RWPE2 (cell line): ENCODE measurements at regions not wholly inside any gene's neighbourhood (a gene's known extent, or its start where the extent isn't known, plus 50 kb on each side); places are given as distances from the start of the nearest gene placed in this dataset.
"Not testable (repeated sequence)": the region's sequence is repeated elsewhere in the genome, so short reads cannot be mapped to it uniquely, and the experiment has no call there.

Experiments used
- ATAC-seq: fragments of 200-7000 bp; cut with Tn5 transposase; 3 replicates; pipeline ENCODE4 v1.9.1; 2021; ENCODE audit warnings: low read depth
- DNase-seq: peaks from one replicate; pipeline ENCODE4 v3.0.0-alpha.2; 2020; ENCODE audit warnings: low spot score
- H3K27ac ChIP-seq: fragments of 450-650 bp; 2 replicates; pipeline ENCODE4 v1.5.1; 2017; ENCODE audit warnings: mild to moderate bottlenecking; ENCODE audit not compliant: poor library complexity, severe bottlenecking
- H3K27me3 ChIP-seq: fragments of 250-450 bp; sonication (Bioruptor Pico); 2 replicates; pipeline ENCODE4 v1.5.1; 2021; ENCODE audit warnings: mild to moderate bottlenecking, moderate library complexity; ENCODE audit not compliant: insufficient read depth, poor library complexity, severe bottlenecking
- H3K36me3 ChIP-seq: fragments of 250-450 bp; sonication (Bioruptor Pico); 2 replicates; pipeline ENCODE4 v1.5.1; 2020; ENCODE audit warnings: low read depth, mild to moderate bottlenecking, moderate library complexity
- H3K4me1 ChIP-seq: fragments of 250-450 bp; sonication (Bioruptor Pico); 2 replicates; pipeline ENCODE4 v1.5.1; 2021; ENCODE audit warnings: mild to moderate bottlenecking, moderate library complexity; ENCODE audit not compliant: insufficient read depth, poor library complexity, severe bottlenecking
- H3K4me3 ChIP-seq: fragments of 250-450 bp; sonication (Bioruptor Pico); 2 replicates; pipeline ENCODE4 v1.5.1; 2021; ENCODE audit warnings: mild to moderate bottlenecking, moderate library complexity; ENCODE audit not compliant: severe bottlenecking
- H3K9me3 ChIP-seq: fragments of 250-450 bp; sonication (Bioruptor Pico); 2 replicates; pipeline ENCODE4 v1.5.1; 2021; ENCODE audit warnings: mild to moderate bottlenecking, moderate library complexity; ENCODE audit not compliant: severe bottlenecking

DNA sequence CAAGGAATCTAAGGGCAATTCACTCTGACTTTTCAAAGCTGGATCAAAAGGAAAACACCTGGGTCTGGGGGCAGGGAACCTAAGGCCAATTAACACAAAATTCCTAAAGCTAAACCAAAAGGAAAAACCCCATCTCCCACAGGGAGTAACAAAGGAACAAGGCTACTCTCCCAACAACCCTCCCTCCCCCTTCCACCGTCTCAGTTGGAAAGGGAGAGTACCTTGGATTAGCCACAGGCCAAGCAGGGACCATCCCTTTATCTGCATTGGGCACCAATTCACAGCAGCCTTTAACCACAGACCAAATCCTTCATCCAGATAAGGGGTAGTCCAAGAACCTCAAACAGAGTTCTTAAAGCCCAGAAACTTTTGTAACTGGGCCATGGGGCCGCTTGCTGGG lies 153.0 kb downstream of the ZFY start:
- H3K4me3 ChIP-seq, DNase-seq, H3K36me3 ChIP-seq, H3K4me1 ChIP-seq, H3K27ac ChIP-seq, H3K9me3 ChIP-seq, ATAC-seq, H3K27me3 ChIP-seq: not testable (repeated sequence)

DNA sequence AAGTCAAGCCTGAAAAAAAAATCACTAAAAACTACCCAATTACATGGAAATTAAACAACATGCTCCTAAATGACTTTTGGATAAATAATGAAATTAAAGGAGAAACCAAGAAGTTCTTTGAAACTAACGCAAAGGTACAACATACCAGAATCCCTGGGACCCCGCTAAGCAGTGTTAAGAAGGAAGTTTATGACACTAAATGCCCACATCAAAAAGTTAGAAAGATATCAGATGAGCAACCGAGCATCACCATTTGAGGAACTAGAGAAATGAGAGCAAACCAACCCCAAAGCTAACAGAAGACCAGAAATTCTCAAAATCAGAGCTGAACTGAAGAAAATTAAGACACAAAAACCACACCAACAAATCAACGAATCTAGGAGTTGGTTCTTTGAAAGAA lies 173.5 kb downstream of the ZFY start:
- not testable (repeated sequence) for DNase-seq, H3K9me3 ChIP-seq, ATAC-seq, H3K36me3 ChIP-seq, H3K4me3 ChIP-seq, H3K27me3 ChIP-seq, H3K27ac ChIP-seq, H3K4me1 ChIP-seq

DNA sequence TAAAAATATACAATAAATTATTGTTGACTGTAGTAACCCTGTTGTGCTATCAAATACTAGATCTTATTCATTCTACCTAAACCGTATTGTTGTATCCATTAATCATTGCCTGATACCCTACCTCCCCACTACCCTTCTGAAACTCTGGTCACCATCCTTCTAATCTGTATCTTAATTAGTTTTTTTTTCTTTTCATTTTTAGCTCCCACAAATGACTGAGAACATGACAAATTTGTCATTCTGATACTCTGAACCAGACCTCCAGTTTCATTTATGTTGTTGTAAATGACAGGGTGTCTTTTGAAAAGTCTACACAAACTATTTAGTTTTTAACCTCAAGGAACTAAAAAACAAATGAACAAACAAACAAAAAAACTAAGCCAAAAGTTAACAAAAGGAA lies 185.1 kb downstream of the ZFY start:
- not testable (repeated sequence) for H3K36me3 ChIP-seq, H3K27me3 ChIP-seq, H3K4me3 ChIP-seq, ATAC-seq, H3K4me1 ChIP-seq, H3K27ac ChIP-seq, H3K9me3 ChIP-seq, DNase-seq

- not testable (repeated sequence) for DNase-seq, H3K9me3 ChIP-seq, H3K36me3 ChIP-seq, H3K4me1 ChIP-seq, H3K27me3 ChIP-seq, ATAC-seq, H3K27ac ChIP-seq, H3K4me3 ChIP-seq
Observed at GRCh38 chrY:3120716-3121115, 185.5 kb downstream of the ZFY start.

DNA sequence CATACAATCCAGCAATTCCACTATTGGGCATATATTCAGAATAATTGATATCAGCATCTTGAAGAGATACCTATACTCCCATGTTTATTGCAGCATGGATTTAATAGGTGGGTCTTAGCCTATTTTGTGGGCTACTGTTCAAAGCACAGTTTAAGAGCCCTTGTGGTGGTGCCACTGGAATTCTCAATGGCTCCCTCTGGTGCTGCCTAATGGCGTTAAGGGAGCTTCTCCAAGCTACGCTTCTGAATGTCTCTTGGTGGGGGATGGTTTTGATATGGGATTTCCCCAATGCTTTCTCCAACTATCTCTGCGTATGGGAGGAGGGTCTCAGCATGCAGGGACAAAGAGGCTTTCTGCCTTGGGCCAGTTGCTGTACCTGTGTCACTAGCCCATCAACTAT lies 188.3 kb downstream of the ZFY start:
- H3K27me3 ChIP-seq, ATAC-seq, H3K36me3 ChIP-seq, H3K4me3 ChIP-seq, H3K9me3 ChIP-seq, H3K27ac ChIP-seq, H3K4me1 ChIP-seq, DNase-seq: not testable (repeated sequence)

DNA sequence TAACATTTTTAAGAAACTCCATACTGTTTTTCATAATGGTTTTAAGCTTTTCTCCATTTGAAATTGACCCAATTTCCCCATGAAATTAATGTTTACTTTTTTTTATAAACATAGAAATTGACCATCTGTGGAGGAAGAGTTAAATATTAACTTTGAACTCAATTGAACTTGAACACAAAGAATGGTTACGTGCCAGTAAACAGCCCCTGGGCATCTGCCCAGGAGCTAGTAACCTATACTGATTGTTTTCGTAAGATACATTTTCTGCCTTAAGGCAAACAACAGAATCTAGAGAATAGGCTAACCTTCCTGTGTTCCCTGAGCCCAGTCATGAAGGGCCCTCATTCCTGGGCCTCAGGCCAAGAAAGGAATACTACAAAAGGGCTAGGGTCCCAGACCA lies 235.9 kb downstream of the ZFY start:
- DNase-seq, H3K4me1 ChIP-seq, H3K27ac ChIP-seq, ATAC-seq, H3K4me3 ChIP-seq, H3K9me3 ChIP-seq, H3K36me3 ChIP-seq, H3K27me3 ChIP-seq: not testable (repeated sequence)

GRCh38 chrY:3195035-3195434 lies 259.9 kb downstream of the ZFY start:
- not testable (repeated sequence) for H3K36me3 ChIP-seq, H3K27ac ChIP-seq, ATAC-seq, H3K9me3 ChIP-seq, H3K27me3 ChIP-seq, DNase-seq, H3K4me1 ChIP-seq, H3K4me3 ChIP-seq

DNA sequence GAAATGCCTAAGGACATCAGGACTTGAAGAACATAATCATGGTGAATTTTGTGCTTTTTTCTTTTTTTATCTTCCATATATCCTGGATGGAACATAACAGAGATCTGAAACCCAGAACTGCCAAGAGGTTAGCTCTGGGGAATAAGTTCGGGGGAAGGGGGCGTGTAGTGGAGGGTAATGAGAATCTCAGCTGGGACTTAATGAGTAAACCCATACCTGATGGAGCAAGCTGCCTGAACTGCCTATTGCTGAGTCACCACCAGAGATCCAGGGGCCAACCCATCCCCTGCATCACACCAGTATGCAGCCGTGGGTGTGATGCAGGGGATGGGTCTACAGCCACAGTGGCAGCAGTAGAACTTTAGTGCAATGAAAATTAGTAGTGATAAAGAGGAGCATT lies 267.1 kb downstream of the ZFY start:
- H3K9me3 ChIP-seq, DNase-seq, H3K4me3 ChIP-seq, H3K4me1 ChIP-seq, H3K27ac ChIP-seq, H3K27me3 ChIP-seq, H3K36me3 ChIP-seq: not testable (repeated sequence)
- ATAC-seq = 0 out of 3 replicates have a peak, but pooled peaks have one; percentile 36

DNA sequence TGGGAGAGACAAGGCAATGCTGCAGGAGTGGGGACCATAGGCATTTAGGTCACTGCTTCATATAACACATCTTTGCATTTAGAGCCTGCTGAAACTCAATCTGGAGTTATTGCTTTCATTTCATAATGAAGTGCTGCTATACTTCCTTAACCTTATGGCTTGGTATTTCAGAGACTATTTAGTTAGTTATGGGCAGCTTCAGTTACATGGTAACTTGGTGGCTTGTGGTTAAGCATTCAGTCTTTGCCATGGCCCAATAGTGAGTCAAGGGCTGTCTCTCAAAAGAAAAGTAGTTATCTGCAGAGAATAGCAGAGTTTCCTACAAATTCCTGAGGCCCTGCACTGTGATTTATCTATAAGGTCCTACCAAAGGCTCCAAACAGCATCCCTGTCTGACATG lies 271.6 kb downstream of the ZFY start:
- not testable (repeated sequence) for H3K4me1 ChIP-seq, H3K27me3 ChIP-seq, H3K27ac ChIP-seq, H3K9me3 ChIP-seq, H3K36me3 ChIP-seq, DNase-seq, H3K4me3 ChIP-seq, ATAC-seq

DNA sequence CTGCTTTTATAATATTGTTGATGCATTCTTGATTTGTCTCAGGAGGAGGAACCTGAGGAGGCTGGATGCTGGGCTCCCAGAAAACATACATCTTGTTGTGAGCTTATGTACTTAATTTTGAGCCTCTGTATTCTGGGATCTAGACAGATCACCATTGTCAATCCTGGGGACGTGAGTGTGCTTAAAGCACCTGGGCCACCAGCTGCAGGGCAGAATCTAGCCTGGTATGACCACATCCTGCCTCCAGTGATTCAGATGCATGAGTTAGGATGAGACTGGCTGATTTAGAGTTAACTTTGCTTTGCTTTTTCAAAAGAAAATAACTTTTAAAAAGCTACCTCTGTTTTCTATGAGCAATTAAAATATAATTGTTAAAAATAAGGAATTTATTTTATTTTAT lies 278.0 kb downstream of the ZFY start:
- H3K27ac ChIP-seq, H3K4me1 ChIP-seq, H3K9me3 ChIP-seq, ATAC-seq, DNase-seq, H3K36me3 ChIP-seq, H3K4me3 ChIP-seq, H3K27me3 ChIP-seq: not testable (repeated sequence)

GRCh38 chrY:3218134-3218533 lies 283.0 kb downstream of the ZFY start:
- ATAC-seq, H3K4me3 ChIP-seq, H3K27me3 ChIP-seq, H3K9me3 ChIP-seq, DNase-seq, H3K4me1 ChIP-seq, H3K27ac ChIP-seq, H3K36me3 ChIP-seq: not testable (repeated sequence)

GRCh38 chrY:3218559-3218958 lies 283.4 kb downstream of the ZFY start:
- H3K9me3 ChIP-seq, H3K4me3 ChIP-seq, H3K36me3 ChIP-seq, ATAC-seq, H3K4me1 ChIP-seq, H3K27me3 ChIP-seq, H3K27ac ChIP-seq, DNase-seq: not testable (repeated sequence)
